Endodermal cell (in vitro differentiated cells): ENCODE measurements at regions not wholly inside any gene's neighbourhood (a gene's known extent, or its start where the extent isn't known, plus 50 kb on each side); places are given as distances from the start of the nearest gene placed in this dataset.

Experiments used
- DNase-seq: peaks from one replicate; pipeline ENCODE4 v3.0.0-alpha.2; 2017
- H3K27ac ChIP-seq: 2 replicates; pipeline ENCODE4 v1.5.1; 2013; ENCODE audit warnings: mild to moderate bottlenecking, low read depth, low read length, moderate library complexity
- H3K27me3 ChIP-seq: 2 replicates; pipeline ENCODE4 v1.6.1; 2013; ENCODE audit warnings: mild to moderate bottlenecking, low read length, moderate library complexity; ENCODE audit not compliant: insufficient read depth, control insufficient read depth, poor library complexity, severe bottlenecking
- H3K36me3 ChIP-seq: 2 replicates; pipeline ENCODE4 v1.7.0; 2013; ENCODE audit warnings: mild to moderate bottlenecking, low read length, moderate library complexity; ENCODE audit not compliant: control insufficient read depth, insufficient read depth
- H3K4me1 ChIP-seq: one replicate; pipeline ENCODE4 v1.7.0; 2013; ENCODE audit warnings: low read length; ENCODE audit not compliant: control insufficient read depth, insufficient read depth
- H3K4me3 ChIP-seq: 2 replicates; pipeline ENCODE4 v1.5.1; 2013; ENCODE audit warnings: mild to moderate bottlenecking, low read length, moderate library complexity
- H3K9ac ChIP-seq: 2 replicates; pipeline ENCODE4 v1.6.1; 2013; ENCODE audit warnings: mild to moderate bottlenecking, low read length, moderate library complexity; ENCODE audit not compliant: poor library complexity, severe bottlenecking; ENCODE audit errors: extremely low read depth
- H3K9me3 ChIP-seq: 2 replicates; pipeline ENCODE4 v1.6.1; 2013; ENCODE audit warnings: mild to moderate bottlenecking, low read length, moderate library complexity; ENCODE audit not compliant: control insufficient read depth
- H3K27ac Mint-ChIP-seq: 2 replicates; pipeline ENCODE4 v1.8.0; 2020; ENCODE audit warnings: mixed read lengths
- H3K27me3 Mint-ChIP-seq: 2 replicates; pipeline ENCODE4 v1.8.0; 2021; ENCODE audit warnings: mild to moderate bottlenecking, mixed read lengths; ENCODE audit not compliant: insufficient read depth
- H3K36me3 Mint-ChIP-seq: 2 replicates; pipeline ENCODE4 v1.8.0; 2020; ENCODE audit warnings: low read depth, mixed read lengths
- H3K4me1 Mint-ChIP-seq: 2 replicates; pipeline ENCODE4 v1.8.0; 2020; ENCODE audit warnings: mixed read lengths
- H3K4me3 Mint-ChIP-seq: 2 replicates; pipeline ENCODE4 v1.8.0; 2020; ENCODE audit warnings: mild to moderate bottlenecking, moderate library complexity, mixed read lengths
- H3K9me3 Mint-ChIP-seq: 2 replicates; pipeline ENCODE4 v1.8.0; 2020; ENCODE audit warnings: mild to moderate bottlenecking, mixed read lengths
- whole genome bisulfite sequencing, 2 experiments: methylation state at CpG; one replicate each; pipeline versions ENCODE4 v1.1.5 to v1.1.7; 2013; ENCODE audit warnings: missing lambda C conversion rate in 2 of 2, mixed read lengths in 1 of 2; ENCODE audit not compliant: insufficient coverage in 1 of 2, insufficient read length in 1 of 2; 5-methylcytosine and 5-hydroxymethylcytosine counted together
- TF ChIP-seq, protein P1 (sequence below): fragments of 200-600 bp; sonication (generic); conservative IDR thresholded peaks from 2 replicates; pipeline ENCODE4 v1.5.0; 2021; ENCODE audit warnings: antibody characterized with exemption, mild to moderate bottlenecking

GRCh38 chr1:98467586-98467985 lies 193.9 kb upstream of the SNX7 start:
- Histone ChIP-seq H3K27me3 (no peaks in the 10 kb centered on the region), H3K4me3 (no peak overlapping the region), H3K27ac (no peak overlapping the region), H3K4me1 (no peaks in the 10 kb centered on the region), H3K9ac (no peak overlapping the region), H3K36me3 (no peaks in the 10 kb centered on the region), H3K9me3 (no peaks in the 10 kb centered on the region)
- no peaks in the 10 kb centered on the region for H3K9me3 Mint-ChIP-seq
- H3K27ac Mint-ChIP-seq = no peak overlapping the region
- TF ChIP-seq, protein P1, sequence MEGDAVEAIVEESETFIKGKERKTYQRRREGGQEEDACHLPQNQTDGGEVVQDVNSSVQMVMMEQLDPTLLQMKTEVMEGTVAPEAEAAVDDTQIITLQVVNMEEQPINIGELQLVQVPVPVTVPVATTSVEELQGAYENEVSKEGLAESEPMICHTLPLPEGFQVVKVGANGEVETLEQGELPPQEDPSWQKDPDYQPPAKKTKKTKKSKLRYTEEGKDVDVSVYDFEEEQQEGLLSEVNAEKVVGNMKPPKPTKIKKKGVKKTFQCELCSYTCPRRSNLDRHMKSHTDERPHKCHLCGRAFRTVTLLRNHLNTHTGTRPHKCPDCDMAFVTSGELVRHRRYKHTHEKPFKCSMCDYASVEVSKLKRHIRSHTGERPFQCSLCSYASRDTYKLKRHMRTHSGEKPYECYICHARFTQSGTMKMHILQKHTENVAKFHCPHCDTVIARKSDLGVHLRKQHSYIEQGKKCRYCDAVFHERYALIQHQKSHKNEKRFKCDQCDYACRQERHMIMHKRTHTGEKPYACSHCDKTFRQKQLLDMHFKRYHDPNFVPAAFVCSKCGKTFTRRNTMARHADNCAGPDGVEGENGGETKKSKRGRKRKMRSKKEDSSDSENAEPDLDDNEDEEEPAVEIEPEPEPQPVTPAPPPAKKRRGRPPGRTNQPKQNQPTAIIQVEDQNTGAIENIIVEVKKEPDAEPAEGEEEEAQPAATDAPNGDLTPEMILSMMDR = no peak
- H3K4me3 Mint-ChIP-seq = no peak overlapping the region
- 77 to 80% methylated on average over 2 to 3 of the region's 4 CpGs for WGBS, 2 experiments
- no peaks in the 10 kb centered on the region for H3K36me3 Mint-ChIP-seq
- no peak for DNase-seq
- H3K27me3 Mint-ChIP-seq = no peaks in the 10 kb centered on the region
- peaks cover 2% of the 10 kb centered on the region for H3K4me1 Mint-ChIP-seq

DNA sequence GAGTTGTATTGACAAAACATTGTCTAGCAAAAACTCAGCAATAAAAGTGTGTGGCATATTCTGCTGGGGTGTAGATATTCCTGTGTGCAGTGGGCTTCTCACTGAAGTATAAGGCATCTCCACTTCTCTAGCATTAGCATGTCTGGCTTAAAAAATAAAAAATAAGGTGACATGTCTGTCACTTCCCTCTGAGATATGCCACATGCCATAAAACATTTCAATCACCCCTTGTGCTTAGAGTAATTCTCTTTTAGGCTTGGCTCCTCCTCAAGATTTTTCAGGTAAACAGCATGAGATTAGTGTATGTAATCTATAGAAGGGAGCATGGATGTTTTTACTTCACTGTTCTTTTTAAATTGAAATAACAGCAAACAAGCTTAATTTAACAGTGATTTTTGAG lies 194.4 kb upstream of the SNX7 start:
- no peak overlapping the region for H3K27ac Mint-ChIP-seq
- TF ChIP-seq, protein P1 = no peak
- Histone ChIP-seq H3K36me3 (no peaks in the 10 kb centered on the region), H3K27me3 (no peaks in the 10 kb centered on the region), H3K4me3 (no peak overlapping the region), H3K9ac (no peak overlapping the region), H3K4me1 (no peaks in the 10 kb centered on the region), H3K27ac (no peak overlapping the region), H3K9me3 (no peaks in the 10 kb centered on the region)
- no peak overlapping the region for H3K4me3 Mint-ChIP-seq
- no peaks in the 10 kb centered on the region for H3K27me3 Mint-ChIP-seq
- H3K9me3 Mint-ChIP-seq = no peaks in the 10 kb centered on the region
- H3K36me3 Mint-ChIP-seq = no peaks in the 10 kb centered on the region
- no peak for DNase-seq
- H3K4me1 Mint-ChIP-seq = peaks cover 2% of the 10 kb centered on the region

GRCh38 chr1:98461873-98462385 lies 199.6 kb upstream of the SNX7 start:
- Mint-ChIP-seq H3K27me3 (peaks cover 2% of the 10 kb centered on the region), H3K27ac (no peak overlapping the region), H3K4me1 (peaks cover 13% of the 10 kb centered on the region), H3K9me3 (no peaks in the 10 kb centered on the region), H3K4me3 (no peak overlapping the region), H3K36me3 (no peaks in the 10 kb centered on the region)
- H3K27ac ChIP-seq = no peak overlapping the region
- TF ChIP-seq, protein P1 = no peak
- H3K27me3 ChIP-seq = no peaks in the 10 kb centered on the region
- H3K36me3 ChIP-seq = no peaks in the 10 kb centered on the region
- 92 to 98% methylated on average over 7 of the region's 7 CpGs for WGBS, 2 experiments
- no peaks in the 10 kb centered on the region for H3K4me1 ChIP-seq
- H3K9ac ChIP-seq = no peak overlapping the region
- no peak overlapping the region for H3K4me3 ChIP-seq
- no peaks in the 10 kb centered on the region for H3K9me3 ChIP-seq
- DNase-seq = no peak
